Uterus (tissue), 3 donors: ENCODE measurements at regions not wholly inside any gene's neighbourhood (a gene's known extent, or its start where the extent isn't known, plus 50 kb on each side); places are given as distances from the start of the nearest gene placed in this dataset.

ENCODE experiments used
- DNase-seq, 2 donors: peaks; one replicate each; pipeline ENCODE4 v3.0.0-alpha.2; 2019 to 2020
- H3K27ac ChIP-seq, 2 donors: fragments of 200-600 bp; sonication (generic); 1 replicate in 1 of 2; 2 replicates in 1 of 2; pipeline ENCODE4 v1.5.1; 2016 to 2018
- H3K27me3 ChIP-seq, 2 donors: fragments of 200-600 bp; sonication (generic); one replicate each; pipeline ENCODE4 v1.5.1; 2018 to 2019; ENCODE audit warnings: control low read depth in 1 of 2
- H3K36me3 ChIP-seq, 2 donors: fragments of 200-600 bp; sonication (generic); one replicate each; pipeline ENCODE4 v1.5.1; 2019; ENCODE audit warnings: control low read depth in 1 of 2
- H3K4me1 ChIP-seq, 2 donors: fragments of 200-600 bp; sonication (generic); one replicate each; pipeline ENCODE4 v1.5.1; 2018 to 2019; ENCODE audit warnings: control low read depth in 1 of 2
- H3K4me3 ChIP-seq, 2 donors: fragments of 200-600 bp; sonication (generic); 1 replicate in 1 of 2; 2 replicates in 1 of 2; pipeline ENCODE4 v1.5.1; 2018 to 2019; ENCODE audit warnings: mild to moderate bottlenecking in 1 of 2
- H3K9me3 ChIP-seq, 2 donors: fragments of 200-600 bp; sonication (generic); one replicate each; pipeline ENCODE4 v1.5.1; 2019; ENCODE audit warnings: control low read depth in 1 of 2
- POLR2A ChIP-seq, 2 donors: fragments of 450-650 bp; IDR thresholded peaks; one replicate each; pipeline ENCODE4 v1.6.1; 2016; ENCODE audit warnings: antibody characterized with exemption in 2 of 2, mild to moderate bottlenecking in 1 of 2, moderate library complexity in 1 of 2
- intact Hi-C: fragments of 100-400 bp; cut with DNase I; formaldehyde crosslinking; loops from one replicate; pipeline ENCODE4 v1.15.1; 2023; ENCODE audit warnings: low total_unique reads
- TF ChIP-seq, protein P1 (sequence below), 4 experiments: fragments of 200-600 bp in 2 of 4; fragments of 450-650 bp in 2 of 4; sonication (generic) in 2 of 4; IDR thresholded peaks; one replicate each; pipeline ENCODE4 v1.5.1; 2016 to 2019; ENCODE audit warnings: antibody characterized with exemption in 4 of 4, mild to moderate bottlenecking in 2 of 4, moderate library complexity in 1 of 4
- donor health status: DM: yes; HTN: yes; CAD: no.

DNA sequence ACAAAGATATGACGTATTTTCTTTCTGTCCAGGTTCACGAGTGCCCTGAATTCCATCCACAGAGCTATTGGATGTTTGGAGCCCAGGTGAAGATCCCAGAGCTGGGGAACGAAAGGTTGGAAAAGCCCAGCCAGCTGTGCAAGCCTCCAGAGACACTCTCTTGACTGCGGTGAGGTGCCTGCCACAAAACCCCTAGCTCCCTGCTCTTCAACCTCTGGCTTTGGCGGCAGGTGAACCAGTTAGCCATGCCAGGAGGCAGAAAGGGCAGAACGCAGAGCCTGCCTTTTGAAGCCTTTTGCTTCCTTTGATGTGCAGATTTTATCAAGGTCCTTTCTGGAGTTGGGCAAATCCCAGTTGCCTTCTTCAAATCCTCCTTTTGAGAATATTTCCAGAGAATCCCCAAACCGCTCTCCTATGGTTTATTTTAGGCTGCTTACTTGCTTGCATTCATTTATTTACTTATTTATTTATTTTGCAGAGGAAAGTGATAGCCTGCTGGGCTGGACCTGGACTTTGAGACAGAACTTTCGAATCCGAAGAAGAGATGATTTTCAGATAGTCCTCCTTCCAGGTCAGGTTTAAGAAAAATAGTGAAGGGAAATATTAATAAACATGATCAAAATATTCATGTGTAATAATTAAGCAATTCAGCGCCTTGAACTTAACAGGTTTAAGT is 411.2 kb upstream of the TBX3 start:
- TF ChIP-seq, protein P1, sequence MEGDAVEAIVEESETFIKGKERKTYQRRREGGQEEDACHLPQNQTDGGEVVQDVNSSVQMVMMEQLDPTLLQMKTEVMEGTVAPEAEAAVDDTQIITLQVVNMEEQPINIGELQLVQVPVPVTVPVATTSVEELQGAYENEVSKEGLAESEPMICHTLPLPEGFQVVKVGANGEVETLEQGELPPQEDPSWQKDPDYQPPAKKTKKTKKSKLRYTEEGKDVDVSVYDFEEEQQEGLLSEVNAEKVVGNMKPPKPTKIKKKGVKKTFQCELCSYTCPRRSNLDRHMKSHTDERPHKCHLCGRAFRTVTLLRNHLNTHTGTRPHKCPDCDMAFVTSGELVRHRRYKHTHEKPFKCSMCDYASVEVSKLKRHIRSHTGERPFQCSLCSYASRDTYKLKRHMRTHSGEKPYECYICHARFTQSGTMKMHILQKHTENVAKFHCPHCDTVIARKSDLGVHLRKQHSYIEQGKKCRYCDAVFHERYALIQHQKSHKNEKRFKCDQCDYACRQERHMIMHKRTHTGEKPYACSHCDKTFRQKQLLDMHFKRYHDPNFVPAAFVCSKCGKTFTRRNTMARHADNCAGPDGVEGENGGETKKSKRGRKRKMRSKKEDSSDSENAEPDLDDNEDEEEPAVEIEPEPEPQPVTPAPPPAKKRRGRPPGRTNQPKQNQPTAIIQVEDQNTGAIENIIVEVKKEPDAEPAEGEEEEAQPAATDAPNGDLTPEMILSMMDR (IDR thresholded peaks at IDR 0.05): no peak
- TF ChIP-seq POLR2A (IDR thresholded peaks at IDR 0.05): no peak
- Histone ChIP-seq H3K36me3 (no peaks in the 10 kb centered on the region), H3K27ac (no peak overlapping the region), H3K4me3 (no peak overlapping the region), H3K27me3 (no peaks in the 10 kb centered on the region), H3K9me3 (no peaks in the 10 kb centered on the region), H3K4me1 (no peaks in the 10 kb centered on the region)
- intact Hi-C loops: no loop called here
- DNase-seq: no peak

DNA sequence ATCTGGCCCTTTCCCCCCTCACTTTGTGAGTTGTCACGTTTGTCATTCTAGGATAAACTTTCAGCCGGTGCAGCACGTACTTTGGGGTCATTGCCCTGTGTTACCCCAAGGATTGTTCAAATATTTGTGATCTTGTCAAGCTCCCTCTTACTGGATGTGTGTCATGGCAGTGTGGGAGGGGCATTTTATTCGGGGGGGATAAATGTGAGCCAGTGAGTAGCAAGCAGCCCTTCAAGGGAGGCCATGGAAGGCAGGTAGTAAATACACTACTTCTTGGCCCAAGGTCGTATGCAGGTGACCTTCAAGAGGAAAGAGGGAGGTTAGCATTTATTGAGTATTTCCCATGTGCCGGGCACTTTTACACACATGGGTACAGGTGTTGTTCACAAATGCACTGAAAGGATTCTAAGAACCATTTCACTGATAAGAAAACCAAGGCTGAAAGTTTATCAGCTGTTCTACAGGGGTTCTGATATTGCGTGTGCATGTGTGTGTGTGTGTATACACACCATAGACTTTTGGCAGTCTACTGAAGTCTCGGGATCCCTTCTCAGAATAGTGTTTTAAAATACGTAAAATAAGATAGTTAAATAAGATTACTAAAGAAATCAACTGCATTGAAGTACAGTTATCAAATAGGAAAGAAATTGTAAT is 410.3 kb upstream of the TBX3 start:
- no peaks in the 10 kb centered on the region for H3K27me3 ChIP-seq
- no peaks in the 10 kb centered on the region for H3K4me1 ChIP-seq
- intact Hi-C loops: no loop called here
- no peak overlapping the region for H3K4me3 ChIP-seq
- DNase-seq: no peak
- no peaks in the 10 kb centered on the region for H3K36me3 ChIP-seq
- no peak overlapping the region for H3K27ac ChIP-seq
- H3K9me3 ChIP-seq: no peaks in the 10 kb centered on the region
- TF ChIP-seq, protein P1 (IDR thresholded peaks at IDR 0.05): no peak
- TF ChIP-seq POLR2A (IDR thresholded peaks at IDR 0.05): no peak

DNA sequence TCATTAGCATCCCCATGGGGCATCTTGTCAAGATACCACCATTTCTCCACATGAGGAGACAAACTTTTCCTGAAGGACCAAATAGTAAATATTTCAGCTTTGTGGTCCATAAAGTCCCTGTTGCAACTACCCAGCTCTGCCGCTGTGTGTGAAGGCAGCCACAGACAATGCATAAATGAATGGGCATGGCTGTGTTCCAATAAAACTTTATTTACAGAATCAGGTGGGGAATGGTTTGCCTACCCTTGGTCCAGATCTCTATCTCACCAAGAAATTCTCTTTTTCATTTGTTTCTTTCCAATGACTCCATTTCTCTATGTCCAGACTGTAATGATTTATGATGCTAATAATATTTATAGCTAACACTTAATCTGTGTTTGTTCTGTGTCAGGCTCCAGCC is 409.3 kb upstream of the TBX3 start:
- Histone ChIP-seq H3K9me3 (no peaks in the 10 kb centered on the region), H3K36me3 (no peaks in the 10 kb centered on the region), H3K4me1 (no peaks in the 10 kb centered on the region), H3K4me3 (no peak overlapping the region), H3K27me3 (no peaks in the 10 kb centered on the region), H3K27ac (no peak overlapping the region)
- intact Hi-C loops: no loop called here
- no peak for TF ChIP-seq POLR2A (IDR thresholded peaks at IDR 0.05)
- TF ChIP-seq, protein P1 (IDR thresholded peaks at IDR 0.05): no peak
- no peak for DNase-seq

DNA sequence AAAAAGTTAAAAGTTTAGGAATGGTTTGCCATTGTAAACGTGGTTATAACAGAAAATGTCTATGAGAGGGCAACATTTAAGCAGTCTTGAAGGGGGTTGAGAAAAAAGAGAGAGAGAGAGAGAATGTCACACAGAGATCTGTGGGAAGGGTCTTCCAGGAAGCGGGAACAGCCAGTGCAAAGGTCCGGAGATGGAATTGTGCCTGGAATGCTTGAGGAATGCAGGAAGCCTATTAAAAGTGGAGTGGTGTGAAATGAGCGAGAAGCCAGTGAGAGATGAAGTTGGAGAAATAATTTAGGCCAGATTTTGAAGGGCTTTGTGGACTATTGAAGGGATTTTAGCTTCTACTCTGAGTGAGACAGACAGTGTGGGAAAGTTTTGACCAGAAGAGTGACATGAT is 406.8 kb upstream of the TBX3 start:
- H3K4me1 ChIP-seq: no peaks in the 10 kb centered on the region
- no peaks in the 10 kb centered on the region for H3K9me3 ChIP-seq
- no peaks in the 10 kb centered on the region for H3K36me3 ChIP-seq
- DNase-seq: no peak
- intact Hi-C loops: no loop called here
- TF ChIP-seq, protein P1 (IDR thresholded peaks at IDR 0.05): no peak
- TF ChIP-seq POLR2A (IDR thresholded peaks at IDR 0.05): no peak
- no peak overlapping the region for H3K27ac ChIP-seq
- H3K27me3 ChIP-seq: no peaks in the 10 kb centered on the region
- no peak overlapping the region for H3K4me3 ChIP-seq

DNA sequence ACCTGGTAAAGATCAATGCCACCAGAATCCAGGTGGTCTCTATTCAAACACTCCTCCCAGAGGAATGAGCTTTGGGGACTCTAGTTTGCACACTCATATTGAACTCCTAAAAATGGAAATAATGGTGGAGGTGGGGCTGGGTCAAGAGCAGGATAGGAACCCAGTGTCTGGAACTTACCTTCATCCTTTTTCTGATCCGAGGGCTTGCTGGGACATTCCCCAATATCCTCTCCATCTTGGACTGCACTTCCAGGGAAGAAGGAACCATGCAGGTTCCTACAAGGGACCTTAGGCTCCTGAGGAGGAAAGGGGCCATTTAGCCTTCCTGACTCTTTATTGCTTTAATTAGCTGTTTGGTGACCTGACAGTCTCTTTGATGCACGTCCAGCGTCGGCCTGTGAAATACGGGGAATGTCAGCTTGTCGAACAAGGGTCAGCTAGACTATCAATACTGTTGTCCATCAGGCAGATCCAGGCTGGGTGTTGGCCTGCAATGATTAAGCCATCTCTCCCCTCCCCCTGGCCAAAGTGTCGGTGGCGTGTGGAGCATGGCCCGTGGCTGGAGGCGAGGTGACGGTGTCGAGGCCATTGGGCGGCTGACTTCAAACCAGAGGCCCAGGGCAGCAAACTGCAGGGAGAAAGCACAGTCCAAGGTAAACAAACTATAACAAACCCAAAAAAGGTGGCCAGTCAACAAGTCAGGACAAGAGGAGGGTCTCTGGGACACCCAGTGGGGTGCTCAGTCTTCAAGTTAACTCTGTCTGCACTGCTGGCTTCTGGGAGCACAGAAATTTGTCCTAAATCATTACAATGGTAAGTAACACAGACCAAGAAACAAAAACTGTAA is 405.2 kb upstream of the TBX3 start:
- intact Hi-C loops: no loop called here
- no peaks in the 10 kb centered on the region for H3K4me1 ChIP-seq

More for the DNA sequence above, 405.2 kb upstream of the TBX3 start:
- H3K9me3 ChIP-seq: no peaks in the 10 kb centered on the region
- H3K27me3 ChIP-seq: no peaks in the 10 kb centered on the region
- H3K36me3 ChIP-seq: no peaks in the 10 kb centered on the region
- TF ChIP-seq, protein P1 (IDR thresholded peaks at IDR 0.05): no peak
- TF ChIP-seq POLR2A (IDR thresholded peaks at IDR 0.05): no peak
- DNase-seq: no peak
- H3K27ac ChIP-seq: no peak overlapping the region
- H3K4me3 ChIP-seq: no peak overlapping the region
